HG02943 (cell line): ENCODE measurements at regions not wholly inside any gene's neighbourhood (a gene's known extent, or its start where the extent isn't known, plus 50 kb on each side); places are given as distances from the start of the nearest gene placed in this dataset.
"Not testable (repeated sequence)": the region's sequence is repeated elsewhere in the genome, so short reads cannot be mapped to it uniquely, and the experiment has no call there.

Source experiments
- ATAC-seq: cut with Tn5 transposase; IDR thresholded peaks from one replicate; pipeline ENCODE4 v1.9.1; 2021; ENCODE audit warnings: mild to moderate bottlenecking, low read depth, moderate library complexity; ENCODE audit not compliant: unreplicated experiment

DNA sequence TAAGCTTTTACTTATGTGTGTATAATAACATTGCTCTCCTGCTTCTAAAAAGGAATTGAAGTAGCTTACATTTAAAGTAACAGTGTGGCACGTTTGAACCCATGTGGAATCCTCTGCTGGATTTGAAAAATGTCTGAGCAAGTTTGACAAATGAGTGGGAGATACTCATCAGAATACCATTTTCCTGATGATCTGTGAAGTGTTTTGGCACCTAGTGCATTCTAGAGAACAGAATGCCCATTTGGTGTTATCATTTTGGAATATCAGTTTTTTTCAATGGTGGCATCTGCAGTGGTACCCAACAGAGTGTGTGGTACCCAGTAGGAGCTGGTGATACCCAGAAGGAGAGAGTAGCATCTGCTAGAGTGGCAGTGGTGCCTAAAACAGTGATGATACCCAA is 471.1 kb downstream of the PLK2 start:
- no peak for ATAC-seq

DNA sequence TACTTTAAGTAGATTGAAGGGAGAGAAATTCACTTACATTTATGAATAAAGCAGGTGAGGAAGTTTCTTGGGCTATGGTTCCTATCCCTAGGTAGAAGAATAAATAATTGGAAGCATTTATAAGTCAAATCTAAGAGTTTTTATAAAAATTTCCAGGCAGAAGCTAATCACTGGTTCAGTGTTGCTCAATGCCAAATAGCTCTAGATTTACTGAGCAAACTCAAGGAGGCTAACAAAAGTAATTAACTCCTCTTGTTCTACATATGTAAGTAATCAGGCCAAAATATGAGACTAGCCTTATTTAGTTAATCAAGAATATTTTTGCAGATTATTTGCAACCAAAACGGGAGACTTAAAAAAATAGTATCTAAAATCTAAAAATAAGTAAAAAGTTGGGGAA is 472.3 kb downstream of the PLK2 start:
- no peak for ATAC-seq

DNA sequence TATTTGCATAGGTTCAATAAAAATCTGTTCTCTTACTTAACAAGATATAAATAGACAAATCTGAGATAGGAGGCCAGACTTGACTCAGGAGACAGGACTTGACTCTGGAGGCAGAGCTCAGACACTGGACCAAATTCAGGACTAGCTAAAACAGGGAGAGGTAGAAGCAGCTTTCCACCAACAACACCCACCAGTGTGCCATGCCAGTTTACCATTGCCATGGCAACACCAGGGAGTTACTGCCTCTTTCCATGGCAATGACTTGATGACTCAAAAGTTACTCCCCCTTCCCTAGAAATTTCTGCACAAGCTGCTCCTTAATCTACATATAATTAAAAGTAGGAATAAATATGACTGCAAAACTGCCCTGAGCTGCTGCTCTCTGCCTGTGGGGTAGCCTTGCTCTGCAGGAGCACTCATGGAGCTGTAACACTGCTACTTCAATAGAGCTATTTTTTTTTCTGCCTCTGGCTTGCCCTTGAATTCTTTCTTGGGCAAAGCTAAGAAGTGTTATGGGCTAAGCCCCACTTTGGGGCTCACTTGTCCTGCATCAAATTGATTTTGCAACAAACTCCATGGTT is 473.0 kb downstream of the PLK2 start:
- ATAC-seq = no peak

GRCh38 chr5:57983426-57983825 is 476.5 kb downstream of the PLK2 start:
- no peak for ATAC-seq

- ATAC-seq = no peak
These were observed 480.2 kb downstream of the PLK2 start for GRCh38 chr5:57979671-57980070.

GRCh38 chr5:57976506-57976905 is 483.4 kb downstream of the PLK2 start:
- ATAC-seq = no peak

- ATAC-seq = not testable (repeated sequence)
These were observed 487.8 kb downstream of the PLK2 start for GRCh38 chr5:57972099-57972498.

DNA sequence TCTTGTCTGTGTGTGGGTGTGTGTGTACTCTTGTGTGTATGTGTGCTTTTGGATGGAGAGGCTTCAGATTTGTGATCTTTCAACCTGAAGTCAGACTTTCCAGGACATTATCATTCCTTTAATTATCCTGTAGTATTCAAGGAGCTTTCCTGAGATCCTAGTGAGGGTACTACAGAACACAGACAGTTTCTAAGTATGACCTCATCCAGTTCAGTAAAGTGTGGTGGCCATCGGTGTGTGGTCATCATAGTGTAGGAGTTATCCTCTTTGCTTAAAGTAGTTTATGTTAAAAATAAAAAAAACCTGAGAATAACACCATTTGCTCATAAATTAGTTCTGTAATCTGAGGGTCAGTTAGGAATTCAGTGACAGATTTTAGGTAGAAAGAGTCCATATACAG is 478.0 kb upstream of the ACTBL2 start:
- ATAC-seq = no peak

DNA sequence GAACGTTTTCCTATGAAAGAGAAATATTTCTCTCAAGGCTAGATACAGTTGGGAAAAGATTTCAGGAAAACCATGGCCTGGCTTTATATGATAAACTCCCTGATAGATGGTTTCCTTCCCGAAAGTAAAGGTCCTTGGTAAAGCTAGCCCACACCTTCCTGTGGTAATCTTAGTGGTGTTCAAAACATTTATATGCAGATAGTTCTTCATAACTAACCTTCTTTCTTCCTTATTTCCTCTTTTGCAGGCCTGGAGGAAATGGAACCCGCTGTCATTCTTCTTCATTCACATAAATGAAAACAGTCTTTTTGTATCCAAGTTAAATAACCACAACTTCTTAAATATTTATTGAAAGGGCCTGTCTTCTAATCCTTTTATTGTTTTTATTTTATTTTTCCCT is 474.0 kb upstream of the ACTBL2 start:
- ATAC-seq = no peak

- no peak for ATAC-seq
These were observed 472.9 kb upstream of the ACTBL2 start for GRCh38 chr5:57955511-57955910.

GRCh38 chr5:57953792-57954191 is 471.2 kb upstream of the ACTBL2 start:
- ATAC-seq = no peak

DNA sequence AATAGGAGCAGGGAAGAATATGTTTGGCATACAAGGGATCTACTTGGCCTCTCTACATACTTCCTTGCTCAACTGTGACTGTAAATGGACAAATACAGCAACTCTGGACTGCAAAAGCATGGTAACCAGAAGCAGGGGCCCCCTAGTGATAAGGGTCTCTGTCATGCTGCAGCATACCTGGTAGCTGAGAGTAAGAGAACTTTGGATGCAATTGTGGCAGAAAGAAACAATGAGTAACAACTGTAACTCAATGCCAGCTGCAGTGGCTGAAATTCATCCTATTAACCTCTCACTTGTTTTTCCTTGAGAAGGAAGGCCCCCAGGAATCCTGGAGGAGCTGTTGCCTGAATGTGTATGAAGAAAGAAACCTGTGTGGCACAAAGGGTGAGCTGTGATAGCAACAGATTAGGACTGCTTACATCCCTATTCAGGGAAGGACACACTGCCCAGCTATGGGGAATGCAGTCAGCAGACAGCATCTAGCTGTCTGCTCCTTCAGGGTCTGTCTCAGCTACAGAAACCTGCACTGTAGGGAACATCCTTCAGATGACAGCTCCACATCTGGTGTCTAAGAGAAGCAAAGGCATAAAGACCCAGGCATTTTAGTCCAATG is 468.1 kb upstream of the ACTBL2 start:
- no peak for ATAC-seq

DNA sequence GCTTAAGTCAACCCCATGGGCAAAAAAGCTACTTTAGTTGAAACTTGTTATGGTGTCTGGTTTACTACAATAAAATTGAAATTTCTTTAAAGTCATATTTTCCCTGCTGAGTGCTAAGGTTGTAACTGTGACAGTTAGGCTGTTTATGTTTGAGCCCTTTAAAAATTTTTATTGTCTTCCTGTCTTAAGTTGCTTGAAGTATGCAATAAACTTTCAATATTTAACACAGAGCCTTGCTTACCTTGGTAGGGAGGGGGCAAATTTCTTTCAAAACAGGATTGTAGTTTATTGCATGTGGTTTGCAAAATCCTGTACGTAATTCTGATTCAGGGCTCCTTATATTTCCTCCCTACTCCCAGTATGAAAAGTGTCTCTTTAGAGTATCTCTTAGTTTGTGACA is 465.5 kb upstream of the ACTBL2 start:
- ATAC-seq = no peak

- ATAC-seq = no peak
These were observed 464.6 kb upstream of the ACTBL2 start for GRCh38 chr5:57947181-57947580.

DNA sequence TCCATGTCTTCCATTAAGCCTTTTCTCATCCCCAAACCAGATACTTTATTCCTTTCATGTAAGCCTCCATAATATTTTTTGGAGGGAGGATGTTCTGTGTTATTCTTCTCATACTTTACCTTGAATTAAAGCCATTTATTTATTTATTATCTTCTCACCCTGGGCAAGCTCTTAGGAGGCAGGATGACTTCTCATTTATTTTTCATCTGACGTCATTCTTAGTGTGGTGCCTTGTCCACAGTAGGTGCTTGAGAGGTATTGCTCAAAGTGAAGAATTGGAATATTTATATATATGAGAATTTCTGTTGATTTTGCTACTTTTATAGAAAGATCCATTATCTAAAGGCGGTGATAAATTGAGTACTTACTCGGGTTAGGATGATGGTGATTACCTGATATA is 458.3 kb upstream of the ACTBL2 start:
- ATAC-seq = no peak

GRCh38 chr5:57940236-57940635 is 457.6 kb upstream of the ACTBL2 start:
- no peak for ATAC-seq

DNA sequence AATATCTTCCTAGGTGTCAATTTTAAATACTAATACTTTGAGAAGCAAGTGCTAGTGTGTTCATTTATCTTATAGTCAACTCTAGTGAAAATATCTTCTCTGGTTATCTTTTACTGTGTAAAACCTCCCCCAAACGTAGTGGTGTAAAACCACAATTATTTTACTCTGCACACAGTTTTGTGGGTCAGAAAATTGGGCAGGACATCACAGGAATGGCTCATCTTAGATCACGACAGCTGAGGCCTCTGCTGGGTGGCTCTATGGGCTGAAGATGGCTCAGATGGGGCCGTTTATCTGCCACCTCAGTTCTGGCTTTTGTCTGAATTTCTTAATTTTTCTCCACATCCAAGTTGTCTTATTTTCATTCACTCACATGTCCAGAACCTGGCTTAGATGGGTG is 457.2 kb upstream of the ACTBL2 start:
- no peak for ATAC-seq

- ATAC-seq = no peak
These were observed 456.7 kb upstream of the ACTBL2 start for GRCh38 chr5:57939335-57939734.

- ATAC-seq = no peak
These were observed 455.6 kb upstream of the ACTBL2 start for GRCh38 chr5:57938174-57938557.

DNA sequence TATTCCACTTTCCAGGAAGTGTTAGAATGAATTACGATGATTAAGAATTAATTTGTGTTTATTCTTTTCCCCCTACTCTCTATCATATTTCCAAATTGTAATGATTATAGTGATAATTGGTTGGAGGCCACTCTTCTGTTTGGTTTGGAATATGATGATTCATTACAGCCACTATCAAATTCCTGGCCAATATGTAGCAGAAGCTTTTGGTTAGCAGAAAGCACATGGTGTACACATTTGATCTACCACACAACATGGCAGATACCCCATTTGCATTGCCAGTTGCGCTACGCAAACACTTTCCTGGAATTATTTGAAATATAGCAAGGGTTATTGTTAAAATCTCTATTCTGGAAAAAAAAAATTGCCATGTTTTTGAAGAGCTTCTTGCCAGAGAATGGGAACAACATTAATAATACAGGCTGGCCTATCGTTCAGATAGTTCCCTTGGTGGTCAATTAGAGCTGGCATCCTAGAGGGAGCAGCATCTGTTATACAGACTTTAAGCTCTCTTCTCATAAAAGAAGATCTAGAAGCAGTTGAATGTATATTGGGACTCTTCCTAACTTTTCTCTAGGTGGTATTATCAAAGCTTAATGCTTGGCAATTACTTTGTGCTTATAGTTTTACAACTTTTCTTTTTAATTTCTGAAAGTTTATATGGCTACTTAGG is 455.0 kb upstream of the ACTBL2 start:
- ATAC-seq = no peak

- no peak for ATAC-seq
These were observed 454.4 kb upstream of the ACTBL2 start for GRCh38 chr5:57937025-57937424.

GRCh38 chr5:57932761-57933160 is 450.1 kb upstream of the ACTBL2 start:
- ATAC-seq = no peak
